Stimulated activated CD4-positive, alpha-beta T cell treated with anti-CD3 and anti-CD28 coated beads, Interleukin-2, amount 100 ng/mL, for 4 hours (primary cell): ENCODE measurements at regions not wholly inside any gene's neighbourhood (a gene's known extent, or its start where the extent isn't known, plus 50 kb on each side); places are given as distances from the start of the nearest gene placed in this dataset.

Experiments
- DNase-seq: peaks from one replicate; pipeline ENCODE4 v3.0.0-alpha.2; 2020; ENCODE audit warnings: low read depth

GRCh38 chr1:5812295-5812694 is 179.9 kb downstream of the NPHP4 start:
- no peak for DNase-seq

DNA sequence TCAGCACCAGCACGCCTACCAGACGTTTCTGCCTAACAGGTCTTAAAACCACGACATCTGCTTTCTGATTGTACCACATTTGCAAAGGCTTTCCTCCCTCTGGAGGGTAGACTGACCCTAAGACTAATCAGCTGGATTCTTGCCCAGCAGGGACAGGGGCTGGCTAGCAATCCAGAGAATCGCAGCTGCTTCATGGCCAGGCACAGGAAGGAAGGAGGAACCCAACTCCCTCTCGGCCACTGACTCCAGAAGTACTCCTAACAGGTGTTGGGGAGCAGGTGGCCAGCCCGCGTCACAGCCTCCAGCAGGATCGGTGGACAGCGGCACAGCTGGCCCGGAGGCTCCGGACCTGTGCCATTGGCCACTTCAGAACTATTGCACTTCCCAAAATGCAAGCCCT is 180.8 kb downstream of the NPHP4 start:
- no peak for DNase-seq

GRCh38 chr1:5810553-5811270 is 181.5 kb downstream of the NPHP4 start:
- no peak for DNase-seq

- DNase-seq: no peak
Observed at GRCh38 chr1:5810131-5810530, 182.1 kb downstream of the NPHP4 start.

- DNase-seq: no peak
Observed at GRCh38 chr1:5809207-5809788, 182.9 kb downstream of the NPHP4 start.

- no peak for DNase-seq
Observed at GRCh38 chr1:5803851-5804250, 188.4 kb downstream of the NPHP4 start.

- no peak for DNase-seq
Observed at GRCh38 chr1:5802606-5803005, 189.6 kb downstream of the NPHP4 start.

- no peak for DNase-seq
Observed at GRCh38 chr1:5798904-5799303, 193.3 kb downstream of the NPHP4 start.

DNA sequence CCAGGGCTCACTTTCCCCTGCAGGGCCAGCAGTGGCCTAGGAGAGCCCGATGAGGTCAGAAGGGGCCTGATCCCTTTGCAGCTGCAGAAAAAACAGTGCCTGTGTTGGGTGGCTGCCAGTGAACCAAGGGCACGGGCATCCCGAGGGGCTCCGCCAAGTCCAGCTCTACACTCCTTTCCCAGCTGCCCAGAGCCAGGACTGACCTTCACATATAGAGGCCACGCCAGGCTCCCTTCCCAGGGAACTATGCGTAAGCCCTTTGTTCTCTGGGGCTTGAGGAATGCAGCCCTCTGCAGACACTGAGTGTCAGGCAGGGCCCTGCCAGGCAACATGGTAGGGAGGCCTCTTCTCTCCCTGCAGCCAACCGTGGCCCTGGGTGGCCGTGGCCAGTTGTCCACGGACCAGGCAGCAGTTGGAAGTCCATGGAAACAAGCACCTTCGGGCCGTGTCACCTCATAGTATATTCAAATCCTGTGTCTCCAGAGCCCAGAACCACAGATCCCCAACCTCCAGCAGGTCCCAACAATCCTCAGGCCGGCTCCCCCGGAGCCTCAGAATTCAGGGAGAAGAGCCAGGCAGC is 194.0 kb downstream of the NPHP4 start:
- DNase-seq: no peak

DNA sequence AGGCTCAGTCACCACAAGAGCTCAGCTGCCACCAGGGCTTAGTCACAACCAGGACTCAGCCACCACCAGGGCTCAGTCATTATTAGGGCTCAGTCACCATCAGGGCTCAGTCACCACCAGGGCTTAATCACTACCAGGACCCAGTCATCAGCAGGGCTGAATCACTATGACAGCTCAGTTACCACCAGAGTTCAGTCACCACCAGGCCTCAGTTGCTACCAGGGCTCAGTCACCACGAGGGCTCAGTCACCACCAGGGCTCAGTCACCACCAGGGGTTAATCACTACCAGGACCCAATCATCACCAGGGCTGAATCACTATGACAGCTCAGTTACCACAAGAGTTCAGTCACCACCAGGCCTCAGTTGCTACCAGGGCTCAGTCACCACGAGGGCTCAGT is 196.2 kb downstream of the NPHP4 start:
- DNase-seq: no peak

DNA sequence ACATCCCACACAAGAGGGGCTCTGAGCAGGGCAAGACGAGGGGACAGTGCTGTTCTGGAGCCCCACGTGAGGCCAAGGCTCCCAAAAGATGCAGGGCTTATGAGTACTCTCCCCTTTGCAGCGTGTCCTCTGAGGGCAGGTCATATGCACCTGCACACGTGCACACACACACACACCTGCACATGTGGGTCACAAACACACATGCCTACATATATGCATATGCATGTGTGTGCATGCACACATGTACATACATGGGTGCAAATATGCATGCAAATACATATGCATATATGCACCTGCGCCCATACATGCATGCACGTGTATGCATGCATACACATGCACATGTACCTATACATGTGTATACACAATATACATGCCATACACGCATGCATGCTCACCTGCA is 197.9 kb downstream of the NPHP4 start:
- no peak for DNase-seq

DNA sequence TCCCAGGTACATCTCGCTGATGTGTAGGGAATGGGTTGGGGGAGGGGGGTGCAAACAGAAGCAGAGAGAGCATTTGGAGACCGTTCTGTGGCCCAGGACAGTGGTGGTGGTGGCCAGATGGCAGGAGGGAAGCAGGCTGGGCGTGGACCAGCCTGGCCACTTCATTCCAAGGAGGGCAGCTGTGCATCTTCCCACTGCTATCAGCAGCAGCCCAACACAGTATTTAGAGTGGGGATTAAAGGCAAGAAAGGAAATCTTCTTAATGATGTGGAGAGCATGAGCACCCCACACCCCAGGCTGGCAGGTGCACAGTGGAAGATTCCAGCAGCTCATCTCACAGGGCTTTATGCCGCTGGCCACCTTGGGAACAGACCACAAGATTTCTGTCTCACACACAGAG is 198.7 kb downstream of the NPHP4 start:
- no peak for DNase-seq

DNA sequence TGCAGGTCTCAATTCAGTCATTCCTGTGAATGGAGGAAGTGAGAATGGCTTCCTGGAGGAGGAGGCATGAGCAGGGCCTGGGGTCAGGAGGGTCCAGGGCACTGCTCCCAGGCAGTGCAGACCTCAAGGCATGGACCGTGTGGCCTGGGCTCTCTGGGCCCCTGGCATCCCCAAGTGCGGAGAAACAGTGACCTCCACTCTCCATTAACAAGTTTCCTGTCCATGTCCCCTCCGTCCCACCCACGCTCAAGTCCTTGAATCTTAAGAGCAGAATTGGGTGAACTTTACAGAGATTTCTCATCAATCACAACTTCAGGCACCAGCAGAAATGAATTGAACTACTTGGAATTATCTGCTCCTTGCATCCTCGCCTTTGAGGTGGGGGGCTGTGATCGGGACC is 211.1 kb downstream of the NPHP4 start:
- DNase-seq: no peak

- no peak for DNase-seq
Observed at GRCh38 chr1:5780324-5780716, 211.9 kb downstream of the NPHP4 start.

DNA sequence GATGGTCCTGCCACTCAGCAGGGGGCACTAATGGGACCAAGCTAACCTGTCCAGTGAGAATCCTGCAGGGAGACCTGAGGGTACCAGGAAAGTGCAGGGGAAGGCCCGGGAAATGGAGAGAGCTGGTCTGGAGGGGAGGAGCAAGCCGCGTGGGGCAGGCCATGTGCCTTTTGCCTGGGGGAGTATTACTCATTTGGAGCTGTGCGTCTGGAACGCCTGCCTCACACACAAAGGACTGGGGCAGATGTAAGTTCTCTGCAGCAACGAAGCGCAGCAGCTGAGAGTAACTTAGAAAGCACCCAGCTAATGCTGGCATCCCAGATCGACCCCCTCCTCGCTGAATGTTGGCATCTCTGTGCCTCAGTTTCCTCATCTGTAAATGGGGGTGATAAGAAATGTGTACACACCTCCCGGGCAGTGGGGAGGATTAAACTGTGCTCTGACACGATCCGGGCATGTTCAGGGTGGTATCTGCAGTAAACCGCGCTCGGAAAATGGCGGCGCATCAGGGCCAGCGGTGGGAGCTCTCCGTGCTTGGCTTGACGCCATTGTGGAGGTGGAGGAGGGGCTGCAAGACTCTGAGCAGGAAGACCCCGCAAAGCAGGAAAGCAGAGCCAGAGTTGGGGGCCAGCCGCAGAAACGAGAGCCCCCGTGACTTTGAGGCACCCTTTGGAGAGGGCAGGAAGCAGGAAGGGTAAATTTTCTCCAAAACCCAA is 212.5 kb downstream of the NPHP4 start:
- DNase-seq: no peak

- no peak for DNase-seq
Observed at GRCh38 chr1:5776035-5776550, 216.1 kb downstream of the NPHP4 start.

GRCh38 chr1:5774019-5774418 is 218.2 kb downstream of the NPHP4 start:
- DNase-seq: no peak

DNA sequence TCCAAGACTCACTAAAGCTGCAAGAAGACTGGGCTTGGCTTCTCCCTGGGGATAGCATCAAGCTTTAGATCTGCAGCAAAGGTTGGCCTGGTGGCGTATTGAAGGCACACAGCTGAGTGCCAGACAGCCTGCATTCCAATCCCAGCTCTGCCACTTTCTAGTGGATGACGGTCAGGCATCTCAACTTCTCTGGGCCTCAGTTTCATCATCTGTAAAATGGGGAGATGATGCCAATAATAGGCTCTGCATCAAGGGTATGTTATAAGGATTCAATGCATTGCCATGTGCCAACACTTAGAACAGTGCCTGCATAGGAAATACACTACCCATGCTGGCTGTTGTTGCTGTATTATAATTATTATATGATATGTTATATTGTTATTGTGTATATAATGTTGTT is 220.4 kb downstream of the NPHP4 start:
- DNase-seq: no peak

GRCh38 chr1:5770981-5771765 is 221.1 kb downstream of the NPHP4 start:
- DNase-seq: no peak

DNA sequence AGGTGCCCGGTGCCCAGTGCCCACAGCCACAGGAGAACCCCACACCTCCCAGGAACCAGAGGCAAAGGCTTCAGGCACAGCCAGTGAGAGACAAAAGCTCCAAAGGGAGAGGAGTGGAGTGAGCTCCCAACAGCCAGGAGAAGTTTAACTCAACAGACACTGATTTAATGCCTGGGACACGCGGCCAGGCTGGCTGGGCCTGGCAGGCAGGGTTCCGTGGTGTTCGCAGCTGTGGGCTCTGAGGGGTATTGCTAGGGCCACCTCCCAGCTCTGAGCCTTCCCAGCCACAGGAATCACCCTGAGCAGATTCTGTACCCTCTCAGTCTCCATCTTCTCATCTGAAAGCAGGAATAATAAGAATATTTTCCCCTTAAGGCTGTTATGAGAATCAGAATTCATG is 222.5 kb downstream of the NPHP4 start:
- DNase-seq: no peak

DNA sequence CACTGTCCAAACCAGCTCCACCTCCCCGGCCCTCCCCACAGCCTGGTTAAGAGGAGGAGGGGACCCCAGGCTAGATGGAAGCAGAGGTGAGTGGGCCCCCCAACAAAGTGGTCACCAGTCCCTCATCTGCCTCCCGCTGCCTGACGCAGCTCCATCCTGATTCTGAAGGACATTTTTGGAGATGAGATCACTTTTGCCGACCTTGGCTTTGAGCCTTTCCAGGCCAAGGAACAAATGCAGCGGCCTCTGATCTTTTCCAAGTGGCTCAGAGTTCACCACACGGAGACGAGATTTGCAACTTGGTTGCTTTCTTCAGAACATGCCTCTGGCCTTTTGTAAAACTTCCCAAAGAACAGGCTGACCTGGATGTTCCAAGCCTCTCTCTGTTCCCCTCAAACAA is 223.1 kb downstream of the NPHP4 start:
- no peak for DNase-seq

- DNase-seq: no peak
Observed at GRCh38 chr1:5768014-5768413, 224.2 kb downstream of the NPHP4 start.
